ENCODE measurements at regions not wholly inside any gene's neighbourhood (a gene's known extent, or its start where the extent isn't known, plus 50 kb on each side); places are given as distances from the start of the nearest gene placed in this dataset.
"Not testable (repeated sequence)": the region's sequence is repeated elsewhere in the genome, so short reads cannot be mapped to it uniquely, and the experiment has no call there.

DNA sequence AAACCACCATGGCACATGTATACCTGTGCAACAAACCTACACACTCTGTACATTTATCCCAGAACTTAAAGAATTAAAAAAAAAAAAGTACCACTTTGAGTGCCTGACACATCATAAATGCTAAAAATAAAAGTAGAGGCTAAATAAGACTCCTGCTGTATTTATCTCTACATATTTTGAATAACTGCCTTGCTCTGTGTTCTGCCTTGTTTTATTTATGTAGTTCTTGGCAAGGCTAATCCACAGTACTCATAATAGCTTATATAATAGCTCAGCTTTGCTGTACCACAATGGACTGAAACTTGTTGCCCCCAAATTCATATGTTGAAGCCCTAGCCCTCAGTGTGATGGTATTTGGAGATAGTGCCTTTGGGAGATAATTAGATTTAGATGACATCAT lies 95.4 kb upstream of the ADAMTS9 start:
- DNase-seq (ENCODE audit: low read depth, low spot score) = no peak
- ChIA-PET CTCF (no interaction called here), POLR2A (no interaction called here)
- no peak overlapping the region for H3K27ac ChIP-seq (ENCODE audit: low read depth, low read length)
- TF ChIP-seq, protein P1, sequence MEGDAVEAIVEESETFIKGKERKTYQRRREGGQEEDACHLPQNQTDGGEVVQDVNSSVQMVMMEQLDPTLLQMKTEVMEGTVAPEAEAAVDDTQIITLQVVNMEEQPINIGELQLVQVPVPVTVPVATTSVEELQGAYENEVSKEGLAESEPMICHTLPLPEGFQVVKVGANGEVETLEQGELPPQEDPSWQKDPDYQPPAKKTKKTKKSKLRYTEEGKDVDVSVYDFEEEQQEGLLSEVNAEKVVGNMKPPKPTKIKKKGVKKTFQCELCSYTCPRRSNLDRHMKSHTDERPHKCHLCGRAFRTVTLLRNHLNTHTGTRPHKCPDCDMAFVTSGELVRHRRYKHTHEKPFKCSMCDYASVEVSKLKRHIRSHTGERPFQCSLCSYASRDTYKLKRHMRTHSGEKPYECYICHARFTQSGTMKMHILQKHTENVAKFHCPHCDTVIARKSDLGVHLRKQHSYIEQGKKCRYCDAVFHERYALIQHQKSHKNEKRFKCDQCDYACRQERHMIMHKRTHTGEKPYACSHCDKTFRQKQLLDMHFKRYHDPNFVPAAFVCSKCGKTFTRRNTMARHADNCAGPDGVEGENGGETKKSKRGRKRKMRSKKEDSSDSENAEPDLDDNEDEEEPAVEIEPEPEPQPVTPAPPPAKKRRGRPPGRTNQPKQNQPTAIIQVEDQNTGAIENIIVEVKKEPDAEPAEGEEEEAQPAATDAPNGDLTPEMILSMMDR (IDR thresholded peaks at IDR 0.05; ENCODE audit: low read depth, low read length) = no peak
- no peaks in the 10 kb centered on the region for H3K9me3 ChIP-seq (ENCODE audit: control insufficient read depth, insufficient read depth, low read length)
- no peaks in the 10 kb centered on the region for H3K27me3 ChIP-seq (ENCODE audit: control insufficient read depth, insufficient read depth, low read length)
- H3K4me3 ChIP-seq (ENCODE audit: low read depth, low read length) = no peak overlapping the region

DNA sequence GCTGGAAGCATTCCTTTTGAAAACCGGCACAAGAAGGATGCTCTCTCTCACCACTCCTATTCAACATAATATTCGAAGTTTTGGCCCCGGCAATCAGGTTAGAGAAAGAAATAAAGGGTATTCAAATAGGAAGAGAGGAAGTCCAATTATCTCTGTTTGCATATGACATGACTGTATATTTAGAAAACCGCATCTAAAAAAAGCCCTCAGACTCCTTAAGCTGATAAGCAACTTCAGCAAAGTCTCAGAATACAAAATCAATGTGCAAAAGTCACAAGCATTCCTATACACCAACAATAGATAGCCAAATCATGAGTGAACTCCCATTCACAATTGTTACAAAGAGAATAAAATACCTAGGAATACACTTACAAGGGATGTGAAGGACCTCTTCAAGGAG lies 93.1 kb upstream of the ADAMTS9 start:
- H3K9me3 ChIP-seq (ENCODE audit: control insufficient read depth, insufficient read depth, low read length); H3K27me3 ChIP-seq (ENCODE audit: control insufficient read depth, insufficient read depth, low read length); H3K27ac ChIP-seq (ENCODE audit: low read depth, low read length); POLR2A ChIA-PET; H3K4me3 ChIP-seq (ENCODE audit: low read depth, low read length); CTCF ChIA-PET; DNase-seq (ENCODE audit: low read depth, low spot score): not testable (repeated sequence)

DNA sequence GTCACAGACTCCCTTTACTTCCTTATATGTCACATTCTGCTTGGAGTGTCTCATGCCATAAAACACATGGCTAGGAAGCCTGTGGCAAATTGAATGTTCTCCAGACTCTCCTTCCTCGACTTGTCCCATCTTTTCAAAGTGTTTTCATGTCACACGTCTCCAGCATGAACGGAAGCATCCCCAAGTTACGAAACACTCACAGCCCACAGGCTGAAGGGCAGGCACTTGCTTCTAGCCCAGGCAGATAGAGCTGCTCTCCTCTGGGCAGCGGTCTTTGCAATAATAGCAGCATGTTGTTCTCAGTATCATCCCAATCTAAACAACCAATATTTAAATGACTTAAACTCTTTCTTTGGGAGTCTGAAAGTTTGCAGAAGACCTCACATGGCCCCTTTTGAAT lies 85.3 kb upstream of the ADAMTS9 start:
- TF ChIP-seq, protein P1 (IDR thresholded peaks at IDR 0.05; ENCODE audit: low read depth, low read length) = no peak
- no peak for DNase-seq (ENCODE audit: low read depth, low spot score)
- ChIA-PET CTCF (no interaction called here), POLR2A (no interaction called here)
- Histone ChIP-seq H3K27me3 (ENCODE audit: control insufficient read depth, insufficient read depth, low read length) (no peaks in the 10 kb centered on the region), H3K9me3 (ENCODE audit: control insufficient read depth, insufficient read depth, low read length) (no peaks in the 10 kb centered on the region), H3K4me3 (ENCODE audit: low read depth, low read length) (no peak overlapping the region), H3K27ac (ENCODE audit: low read depth, low read length) (no peak overlapping the region)

GRCh38 chr3:64766440-64766839 lies 78.6 kb upstream of the ADAMTS9 start:
- Histone ChIP-seq H3K4me3 (ENCODE audit: low read depth, low read length) (no peak overlapping the region), H3K9me3 (ENCODE audit: control insufficient read depth, insufficient read depth, low read length) (no peaks in the 10 kb centered on the region), H3K27ac (ENCODE audit: low read depth, low read length) (no peak overlapping the region), H3K27me3 (ENCODE audit: control insufficient read depth, insufficient read depth, low read length) (no peaks in the 10 kb centered on the region)
- TF ChIP-seq, protein P1 (IDR thresholded peaks at IDR 0.05; ENCODE audit: low read depth, low read length) = no peak
- no peak for DNase-seq (ENCODE audit: low read depth, low spot score)
- ChIA-PET CTCF (no interaction called here), POLR2A (no interaction called here)

DNA sequence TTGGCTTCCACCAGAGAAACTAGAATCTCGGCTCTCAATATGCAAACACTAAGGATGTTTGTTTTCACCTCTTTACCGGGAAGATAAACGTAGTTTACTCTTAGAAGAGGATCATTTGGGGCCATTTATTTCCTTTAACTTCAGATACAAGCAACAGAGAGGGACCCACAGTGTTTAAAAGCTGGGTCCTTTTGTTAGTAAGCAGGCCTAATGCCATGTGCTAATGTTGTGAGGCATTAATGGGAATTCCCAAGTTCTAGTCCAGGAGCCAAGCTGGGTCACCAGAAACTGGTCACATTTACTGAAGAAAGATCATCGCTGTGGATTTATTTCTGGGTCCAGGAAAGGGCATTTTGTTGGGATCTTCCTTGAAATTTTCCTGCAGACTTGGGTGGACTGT lies 78.1 kb upstream of the ADAMTS9 start:
- Histone ChIP-seq H3K9me3 (ENCODE audit: control insufficient read depth, insufficient read depth, low read length) (no peaks in the 10 kb centered on the region), H3K4me3 (ENCODE audit: low read depth, low read length) (no peak overlapping the region), H3K27ac (ENCODE audit: low read depth, low read length) (no peak overlapping the region), H3K27me3 (ENCODE audit: control insufficient read depth, insufficient read depth, low read length) (no peaks in the 10 kb centered on the region)
- POLR2A ChIA-PET = no interaction called here
- TF ChIP-seq, protein P1 (IDR thresholded peaks at IDR 0.05; ENCODE audit: low read depth, low read length) = no peak
- no peak for DNase-seq (ENCODE audit: low read depth, low spot score)
- CTCF ChIA-PET = no interaction called here

DNA sequence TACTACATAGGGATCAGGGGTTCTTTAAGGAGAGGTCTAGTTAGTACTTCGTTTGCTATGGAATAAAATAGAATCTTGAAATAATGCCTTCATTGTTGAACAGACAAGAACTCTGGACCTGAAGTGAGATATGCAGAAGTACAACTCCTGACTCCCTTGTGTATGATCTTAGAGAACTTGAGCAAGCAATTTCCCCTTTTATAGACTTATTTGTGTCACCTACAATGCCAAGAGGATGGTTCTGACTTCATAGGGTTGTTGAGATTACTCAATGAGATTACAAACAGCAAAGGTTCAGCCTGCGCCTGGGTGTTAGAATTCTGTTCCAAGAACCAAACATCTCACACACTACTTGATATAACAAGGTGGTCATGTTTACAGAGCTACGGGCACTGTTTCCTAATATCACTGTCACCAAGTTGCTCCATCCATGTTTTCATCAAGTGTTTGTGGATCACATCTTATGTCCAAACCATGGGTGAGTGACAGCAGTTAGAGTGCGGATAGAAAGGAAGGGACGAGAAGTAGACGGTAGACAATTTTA lies 76.7 kb upstream of the ADAMTS9 start:
- Histone ChIP-seq H3K9me3 (ENCODE audit: control insufficient read depth, insufficient read depth, low read length) (no peaks in the 10 kb centered on the region), H3K27ac (ENCODE audit: low read depth, low read length) (no peak overlapping the region), H3K27me3 (ENCODE audit: control insufficient read depth, insufficient read depth, low read length) (no peaks in the 10 kb centered on the region), H3K4me3 (ENCODE audit: low read depth, low read length) (no peak overlapping the region)
- ChIA-PET POLR2A (no interaction called here), CTCF (no interaction called here)
- TF ChIP-seq, protein P1 (IDR thresholded peaks at IDR 0.05; ENCODE audit: low read depth, low read length) = no peak
- DNase-seq (ENCODE audit: low read depth, low spot score) = no peak
